GM18907 (cell line): ENCODE measurements at regions not wholly inside any gene's neighbourhood (a gene's known extent, or its start where the extent isn't known, plus 50 kb on each side); places are given as distances from the start of the nearest gene placed in this dataset.

Source experiments
- ATAC-seq: cut with Tn5 transposase; IDR thresholded peaks from one replicate; pipeline ENCODE4 v1.9.1; 2021; ENCODE audit warnings: mild to moderate bottlenecking, moderate library complexity; ENCODE audit not compliant: unreplicated experiment

- no peak for ATAC-seq
Observed at GRCh38 chr3:182052332-182052731, 340.6 kb downstream of the SOX2 start.

GRCh38 chr3:182052757-182053156, 341.0 kb downstream of the SOX2 start:
- no peak for ATAC-seq

- no peak for ATAC-seq
Observed at GRCh38 chr3:182058488-182058887, 346.8 kb downstream of the SOX2 start.

- no peak for ATAC-seq
Observed at GRCh38 chr3:182063742-182064141, 352.0 kb downstream of the SOX2 start.

GRCh38 chr3:182067423-182067822, 355.7 kb downstream of the SOX2 start:
- no peak for ATAC-seq

GRCh38 chr3:182078316-182078715, 366.6 kb downstream of the SOX2 start:
- ATAC-seq, result no peak

GRCh38 chr3:182078929-182079328, 367.2 kb downstream of the SOX2 start:
- ATAC-seq, result no peak

- no peak for ATAC-seq
Observed at GRCh38 chr3:182081096-182081495, 369.4 kb downstream of the SOX2 start.

- ATAC-seq, result no peak
Observed at GRCh38 chr3:182083112-182083511, 371.4 kb downstream of the SOX2 start.

- peak; percentile 74 for ATAC-seq
Observed at GRCh38 chr3:182092662-182093262, 381.0 kb downstream of the SOX2 start.

- ATAC-seq, result no peak
Observed at GRCh38 chr3:182094321-182094720, 382.6 kb downstream of the SOX2 start.

GRCh38 chr3:182104881-182105280, 393.2 kb downstream of the SOX2 start:
- no peak for ATAC-seq

GRCh38 chr3:182105875-182106274, 394.1 kb downstream of the SOX2 start:
- ATAC-seq, result no peak

- no peak for ATAC-seq
Observed at GRCh38 chr3:182108371-182108770, 396.6 kb downstream of the SOX2 start.

- ATAC-seq, result no peak
Observed at GRCh38 chr3:182111967-182112366, 400.2 kb downstream of the SOX2 start.

- no peak for ATAC-seq
Observed at GRCh38 chr3:182115328-182116015, 403.7 kb downstream of the SOX2 start.

- no peak for ATAC-seq
Observed at GRCh38 chr3:182116386-182116785, 404.7 kb downstream of the SOX2 start.

- ATAC-seq, result no peak
Observed at GRCh38 chr3:182117131-182117530, 405.4 kb downstream of the SOX2 start.

GRCh38 chr3:182117583-182117982, 405.9 kb downstream of the SOX2 start:
- ATAC-seq, result no peak

- ATAC-seq, result no peak
Observed at GRCh38 chr3:182118066-182118465, 406.3 kb downstream of the SOX2 start.

GRCh38 chr3:182121401-182121800, 409.7 kb downstream of the SOX2 start:
- ATAC-seq, result no peak

GRCh38 chr3:182122779-182123178, 411.1 kb downstream of the SOX2 start:
- ATAC-seq, result no peak

GRCh38 chr3:182124187-182124586, 412.5 kb downstream of the SOX2 start:
- no peak for ATAC-seq
